Activated naive CD8-positive, alpha-beta T cell treated with anti-CD3 and anti-CD28 coated beads, Interleukin-2, amount 10 ng/mL, durations not matched to agents 7 days and 5 days (primary cell): ENCODE measurements at regions not wholly inside any gene's neighbourhood (a gene's known extent, or its start where the extent isn't known, plus 50 kb on each side); places are given as distances from the start of the nearest gene placed in this dataset.

ENCODE experiments used
- ATAC-seq: fragments of 150-1000 bp; cut with Tn5 transposase; one replicate; pipeline ENCODE4 v1.10.0; 2021; ENCODE audit warnings: low read depth, moderate library complexity
- POLR2A ChIA-PET: fragments of 350-600 bp; sonication (Branson Sonifier 250); formaldehyde crosslinking; loops from one replicate; lab custom pipeline; 2021; ENCODE audit warnings: antibody characterized with exemption; lab: Charles Lee
- DNase-seq: peaks from one replicate; pipeline ENCODE4 v3.0.0; 2021
- H3K27ac Mint-ChIP-seq: one replicate; pipeline ENCODE4 v1.8.0; 2022; ENCODE audit warnings: mild to moderate bottlenecking, mixed read lengths
- H3K27me3 Mint-ChIP-seq: one replicate; pipeline ENCODE4 v1.8.0; 2022; ENCODE audit warnings: mild to moderate bottlenecking, moderate library complexity, mixed read lengths
- H3K36me3 Mint-ChIP-seq: one replicate; pipeline ENCODE4 v1.8.0; 2021; ENCODE audit warnings: mild to moderate bottlenecking, mixed read lengths
- H3K4me1 Mint-ChIP-seq: one replicate; pipeline ENCODE4 v1.8.0; 2021; ENCODE audit warnings: mixed read lengths
- H3K4me3 Mint-ChIP-seq: one replicate; pipeline ENCODE4 v1.8.0; 2022; ENCODE audit warnings: mild to moderate bottlenecking, moderate library complexity, mixed read lengths
- H3K9me3 Mint-ChIP-seq: one replicate; pipeline ENCODE4 v1.8.0; 2021; ENCODE audit warnings: mixed read lengths

DNA sequence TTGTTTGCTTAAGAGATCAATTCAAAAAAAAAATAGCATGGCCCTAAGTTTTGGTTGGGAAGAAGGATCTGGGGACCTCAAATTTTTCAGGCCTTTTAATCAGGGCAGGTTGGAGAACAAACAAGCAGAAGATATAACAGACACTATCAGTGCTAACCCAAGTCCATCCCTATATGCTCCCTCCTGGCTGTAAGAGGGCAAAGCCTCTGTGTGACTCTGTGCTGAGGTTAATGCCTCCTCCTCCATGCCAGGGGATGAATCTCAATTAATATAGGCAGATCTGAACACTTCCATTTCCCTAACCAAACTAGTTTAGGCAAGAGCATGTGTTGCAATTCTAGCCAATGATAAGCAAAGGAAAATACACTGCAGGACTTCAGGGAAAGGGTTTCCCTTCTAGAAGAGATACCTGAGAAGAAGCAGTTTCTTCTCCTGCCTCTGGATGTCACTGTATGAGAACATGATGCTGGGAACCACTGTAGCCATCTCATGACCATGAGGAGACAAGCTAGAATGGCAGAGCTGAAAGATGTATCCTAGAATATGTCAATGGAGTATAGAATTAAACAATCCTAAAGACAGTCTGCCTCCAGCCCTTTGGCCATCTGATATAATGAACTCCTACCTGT lies 76.0 kb downstream of the CHD9NB start:
- H3K27ac Mint-ChIP-seq = no peak overlapping the region
- no peak overlapping the region for H3K4me3 Mint-ChIP-seq
- no peaks in the 10 kb centered on the region for H3K4me1 Mint-ChIP-seq
- H3K9me3 Mint-ChIP-seq = no peaks in the 10 kb centered on the region
- H3K36me3 Mint-ChIP-seq = no peaks in the 10 kb centered on the region
- DNase-seq = no peak
- POLR2A ChIA-PET = no interaction called here
- H3K27me3 Mint-ChIP-seq = peaks cover 15% of the 10 kb centered on the region
- ATAC-seq = no peak

DNA sequence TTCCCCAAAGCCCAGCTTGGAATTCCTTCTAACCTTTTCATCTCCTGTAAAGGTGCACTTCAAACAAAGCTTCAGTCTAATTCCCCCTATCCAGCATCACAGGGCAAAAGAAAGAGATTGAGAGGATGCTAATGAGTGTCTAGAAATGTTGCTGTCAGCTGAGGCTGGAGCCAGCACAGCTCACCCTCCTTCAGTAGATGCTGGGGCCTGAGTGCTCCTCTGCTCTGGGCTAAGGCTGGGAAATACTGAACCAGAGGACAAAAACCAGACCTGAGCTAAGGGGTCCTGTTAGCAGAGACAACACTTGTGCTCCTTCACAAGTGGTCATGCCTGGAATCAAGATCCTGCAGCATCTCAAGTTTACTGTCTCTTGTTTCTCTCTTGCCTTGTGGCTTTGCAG lies 85.0 kb downstream of the CHD9NB start:
- Mint-ChIP-seq H3K4me1 (no peaks in the 10 kb centered on the region), H3K36me3 (no peaks in the 10 kb centered on the region), H3K27me3 (no peaks in the 10 kb centered on the region), H3K4me3 (no peak overlapping the region), H3K27ac (no peak overlapping the region), H3K9me3 (peaks cover 2% of the 10 kb centered on the region)
- no peak for ATAC-seq
- no peak for DNase-seq
- POLR2A ChIA-PET = no interaction called here

- POLR2A ChIA-PET = no interaction called here
- no peaks in the 10 kb centered on the region for H3K36me3 Mint-ChIP-seq
- no peak for ATAC-seq
- no peak overlapping the region for H3K4me3 Mint-ChIP-seq
- H3K27me3 Mint-ChIP-seq = peaks cover 2% of the 10 kb centered on the region
- H3K9me3 Mint-ChIP-seq = no peaks in the 10 kb centered on the region
- H3K4me1 Mint-ChIP-seq = no peaks in the 10 kb centered on the region
- H3K27ac Mint-ChIP-seq = no peak overlapping the region
- DNase-seq = no peak
Observed at GRCh38 chr16:52964290-52964689, 88.4 kb downstream of the CHD9NB start.

DNA sequence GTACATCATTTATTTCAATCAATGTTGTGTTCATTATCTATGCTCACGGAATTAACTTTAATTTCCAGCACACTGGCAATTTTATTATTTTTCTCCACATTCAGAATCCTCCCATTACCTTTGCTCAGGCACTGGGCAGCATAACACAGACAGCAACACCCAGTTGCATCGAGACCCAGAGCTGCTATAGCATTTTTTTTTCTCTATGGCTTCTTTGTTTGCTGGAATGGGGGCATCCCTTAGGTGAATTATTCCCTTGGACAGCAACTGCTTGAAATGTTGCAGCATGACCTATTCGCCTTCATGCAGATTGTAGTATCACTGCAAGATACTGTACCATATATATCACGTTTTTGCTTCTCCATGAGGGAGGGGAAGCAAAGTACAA lies 88.8 kb downstream of the CHD9NB start:
- H3K36me3 Mint-ChIP-seq = no peaks in the 10 kb centered on the region
- no peaks in the 10 kb centered on the region for H3K4me1 Mint-ChIP-seq
- ATAC-seq = no peak
- H3K4me3 Mint-ChIP-seq = no peak overlapping the region
- no peak overlapping the region for H3K27ac Mint-ChIP-seq
- no peaks in the 10 kb centered on the region for H3K9me3 Mint-ChIP-seq
- POLR2A ChIA-PET = no interaction called here
- no peak for DNase-seq
- H3K27me3 Mint-ChIP-seq = peaks cover 2% of the 10 kb centered on the region

GRCh38 chr16:52963212-52963854 lies 89.4 kb downstream of the CHD9NB start:
- Mint-ChIP-seq H3K9me3 (no peaks in the 10 kb centered on the region), H3K36me3 (no peaks in the 10 kb centered on the region), H3K4me1 (no peaks in the 10 kb centered on the region), H3K27me3 (peaks cover 2% of the 10 kb centered on the region), H3K4me3 (no peak overlapping the region), H3K27ac (no peak overlapping the region)
- ATAC-seq = no peak
- POLR2A ChIA-PET = no interaction called here
- no peak for DNase-seq

DNA sequence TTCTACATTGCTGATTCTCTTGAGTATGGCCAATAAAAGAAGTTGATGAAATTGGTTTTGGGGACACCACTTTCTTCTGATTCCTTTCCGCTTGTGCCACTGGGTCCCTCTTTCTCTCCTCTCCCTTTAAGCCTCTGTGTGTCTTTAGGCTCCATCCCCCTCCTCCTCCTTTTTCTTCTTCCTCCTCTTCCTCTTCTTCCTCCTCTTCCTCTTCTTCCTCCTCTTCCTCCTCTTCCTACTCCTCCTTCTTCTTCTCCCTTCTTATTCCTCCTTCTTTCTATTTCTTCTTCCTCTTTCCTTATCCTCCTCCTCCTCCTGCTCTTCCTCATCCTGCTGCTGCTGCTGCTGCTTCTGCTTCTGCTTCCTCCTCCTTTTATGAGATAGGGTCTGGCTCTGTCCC lies 93.7 kb downstream of the CHD9NB start:
- POLR2A ChIA-PET = no interaction called here
- H3K4me1 Mint-ChIP-seq = no peaks in the 10 kb centered on the region
- H3K27ac Mint-ChIP-seq = peak overlapping the region; percentile 26
- ATAC-seq (no peak), DNase-seq (no peak)
- H3K4me3 Mint-ChIP-seq = no peak overlapping the region
- peaks cover 2% of the 10 kb centered on the region for H3K27me3 Mint-ChIP-seq
- no peaks in the 10 kb centered on the region for H3K9me3 Mint-ChIP-seq
- H3K36me3 Mint-ChIP-seq = no peaks in the 10 kb centered on the region

DNA sequence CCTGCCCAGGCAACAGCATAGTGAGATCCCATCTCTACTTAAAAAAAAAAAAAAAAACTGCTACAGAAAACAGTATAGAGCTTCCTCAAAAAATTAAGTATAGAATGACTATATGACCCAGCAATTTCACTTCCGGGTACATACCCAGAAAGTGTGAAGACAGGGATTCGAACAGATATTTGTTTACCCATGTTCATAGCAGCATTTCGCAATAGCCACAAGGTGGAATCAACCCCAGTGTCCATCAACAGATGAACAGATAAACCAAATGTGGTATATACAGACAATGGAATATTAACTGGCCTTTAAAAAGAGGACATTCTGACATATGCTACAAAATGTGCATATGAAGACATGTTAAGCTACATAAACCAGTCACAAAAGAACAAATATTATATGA lies 95.5 kb downstream of the CHD9NB start:
- Mint-ChIP-seq H3K4me3 (no peak overlapping the region), H3K27me3 (no peaks in the 10 kb centered on the region), H3K36me3 (no peaks in the 10 kb centered on the region), H3K4me1 (no peaks in the 10 kb centered on the region), H3K27ac (no peak overlapping the region), H3K9me3 (no peaks in the 10 kb centered on the region)
- DNase-seq (no peak), ATAC-seq (no peak)
- POLR2A ChIA-PET = no interaction called here

GRCh38 chr16:52956044-52956443 lies 96.7 kb downstream of the CHD9NB start:
- H3K27me3 Mint-ChIP-seq = no peaks in the 10 kb centered on the region
- POLR2A ChIA-PET = no interaction called here
- no peak for ATAC-seq
- no peaks in the 10 kb centered on the region for H3K36me3 Mint-ChIP-seq
- DNase-seq = no peak
- no peaks in the 10 kb centered on the region for H3K9me3 Mint-ChIP-seq
- H3K4me3 Mint-ChIP-seq = no peak overlapping the region
- no peak overlapping the region for H3K27ac Mint-ChIP-seq
- no peaks in the 10 kb centered on the region for H3K4me1 Mint-ChIP-seq

- POLR2A ChIA-PET = no interaction called here
- Mint-ChIP-seq H3K4me1 (no peaks in the 10 kb centered on the region), H3K9me3 (no peaks in the 10 kb centered on the region), H3K27me3 (no peaks in the 10 kb centered on the region), H3K36me3 (no peaks in the 10 kb centered on the region), H3K27ac (no peak overlapping the region), H3K4me3 (no peak overlapping the region)
- ATAC-seq = no peak
- no peak for DNase-seq
Observed at GRCh38 chr16:52953215-52953614, 99.5 kb downstream of the CHD9NB start.

DNA sequence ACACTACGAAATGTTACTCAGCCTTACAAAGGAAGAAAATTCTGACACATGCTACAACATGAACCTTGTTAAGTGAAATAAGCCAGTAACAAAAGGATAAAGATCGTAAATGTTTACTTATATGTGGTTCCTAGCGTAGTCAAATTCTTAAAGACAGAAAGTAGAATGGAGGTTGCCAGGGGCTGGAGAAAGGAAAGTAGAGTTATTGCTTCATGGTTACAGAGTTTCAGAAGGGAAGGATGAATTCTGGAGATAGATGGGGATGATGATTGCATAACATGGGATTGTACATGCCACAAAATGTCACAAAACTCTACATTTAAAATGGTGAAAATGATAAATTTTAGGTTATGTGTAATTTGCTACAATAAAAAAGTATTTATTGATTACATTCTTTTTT lies 103.8 kb downstream of the CHD9NB start:
- no peak for DNase-seq

DNA sequence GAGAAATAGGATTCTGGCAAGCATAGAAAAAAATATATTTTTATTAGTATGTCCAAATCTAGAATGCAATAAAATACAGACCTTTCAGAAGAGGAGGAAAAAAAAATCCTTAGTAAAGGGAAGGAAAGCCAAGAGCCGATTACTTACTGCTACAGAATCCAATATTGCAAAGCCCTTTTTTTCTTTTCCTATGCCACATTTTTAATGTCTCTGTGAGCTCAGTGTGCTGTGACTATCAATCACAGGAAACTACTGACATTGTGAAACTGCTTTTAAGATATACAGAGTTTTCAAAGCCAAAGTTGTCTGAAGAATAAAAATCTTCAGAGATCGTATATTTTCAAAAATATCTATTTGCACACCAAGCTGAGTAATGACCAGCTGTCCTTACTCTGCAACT lies 120.4 kb downstream of the CHD9NB start:
- no peaks in the 10 kb centered on the region for H3K36me3 Mint-ChIP-seq
- no peaks in the 10 kb centered on the region for H3K4me1 Mint-ChIP-seq
- H3K27me3 Mint-ChIP-seq = no peaks in the 10 kb centered on the region
- DNase-seq (no peak), ATAC-seq (no peak)
- H3K9me3 Mint-ChIP-seq = peaks cover 3% of the 10 kb centered on the region
- no peak overlapping the region for H3K4me3 Mint-ChIP-seq
- POLR2A ChIA-PET = no interaction called here
- no peak overlapping the region for H3K27ac Mint-ChIP-seq

More for the DNA sequence above, 103.8 kb downstream of the CHD9NB start:
- ATAC-seq = no peak
- no peak overlapping the region for H3K4me3 Mint-ChIP-seq
- no peak overlapping the region for H3K27ac Mint-ChIP-seq
- no peaks in the 10 kb centered on the region for H3K4me1 Mint-ChIP-seq
- no peaks in the 10 kb centered on the region for H3K36me3 Mint-ChIP-seq
- H3K27me3 Mint-ChIP-seq = peaks cover under 1% of the 10 kb centered on the region
- POLR2A ChIA-PET = no interaction called here
- peaks cover under 1% of the 10 kb centered on the region for H3K9me3 Mint-ChIP-seq

DNA sequence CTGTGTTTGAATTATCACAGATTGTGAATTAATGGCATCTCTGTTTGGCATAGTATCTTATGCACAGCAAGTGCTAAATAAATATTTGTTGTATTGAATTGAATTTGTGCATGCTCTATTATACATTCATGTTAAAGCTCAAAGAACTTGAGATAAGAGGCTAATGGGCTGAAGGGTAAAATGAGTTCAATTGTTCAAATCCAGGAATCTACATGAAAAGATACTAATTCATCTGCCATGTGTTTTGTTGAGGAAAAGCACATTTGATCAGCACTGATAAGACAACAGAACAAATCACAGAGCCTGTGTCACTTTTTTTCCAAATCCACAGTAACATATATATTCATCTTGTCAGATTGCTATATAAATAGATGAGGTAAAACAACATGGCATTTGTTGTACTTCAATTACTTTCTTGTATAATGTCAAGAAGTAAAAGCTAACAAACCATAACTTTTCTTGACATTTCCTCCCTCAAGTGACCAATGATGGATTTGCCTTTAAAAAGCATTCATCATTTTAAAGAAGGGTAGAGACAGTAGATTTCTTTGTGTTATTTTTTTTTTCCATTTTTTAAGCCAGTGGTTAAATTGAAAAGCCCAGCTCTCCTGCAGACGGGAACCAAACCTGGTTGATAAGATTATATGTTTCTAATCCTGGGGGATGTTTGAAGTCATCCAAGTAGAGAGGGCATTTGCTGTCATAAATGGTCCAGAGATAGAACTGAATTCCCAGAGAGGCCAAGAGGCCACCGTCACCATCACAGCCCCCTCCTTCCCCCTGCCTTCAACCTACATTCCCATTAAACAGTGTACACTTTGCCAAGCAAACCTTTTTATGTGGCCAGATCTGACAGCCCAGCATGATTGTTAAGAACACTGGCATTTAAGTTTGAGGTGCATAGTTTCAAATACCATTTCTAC lies 123.0 kb downstream of the CHD9NB start:
- no peak overlapping the region for H3K27ac Mint-ChIP-seq
- no peaks in the 10 kb centered on the region for H3K36me3 Mint-ChIP-seq
- ATAC-seq (no peak), DNase-seq (no peak)
- POLR2A ChIA-PET = no interaction called here
- no peak overlapping the region for H3K4me3 Mint-ChIP-seq
- H3K9me3 Mint-ChIP-seq = peaks cover 3% of the 10 kb centered on the region
- H3K27me3 Mint-ChIP-seq = no peaks in the 10 kb centered on the region
- no peaks in the 10 kb centered on the region for H3K4me1 Mint-ChIP-seq

DNA sequence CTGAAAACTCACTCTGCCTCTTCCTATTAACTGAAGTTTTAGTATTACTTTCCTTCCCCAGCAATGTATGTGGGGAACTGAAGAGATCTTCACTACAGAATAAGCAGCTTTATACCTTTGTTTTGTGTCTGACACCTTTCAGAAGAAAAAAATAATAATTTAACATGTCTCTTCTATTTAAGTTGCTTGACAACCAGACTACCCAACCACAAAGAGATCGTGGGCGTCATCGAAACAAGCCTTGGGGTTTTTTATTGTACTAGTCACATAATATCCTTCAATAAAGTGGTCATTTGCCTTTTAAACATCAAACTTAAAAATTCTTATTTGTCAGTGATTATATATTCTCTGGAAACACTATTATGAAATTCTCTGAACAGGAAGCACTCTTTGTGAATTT lies 123.7 kb downstream of the CHD9NB start:
- Mint-ChIP-seq H3K4me1 (no peaks in the 10 kb centered on the region), H3K9me3 (peaks cover 3% of the 10 kb centered on the region), H3K27ac (no peak overlapping the region), H3K27me3 (no peaks in the 10 kb centered on the region), H3K4me3 (no peak overlapping the region), H3K36me3 (no peaks in the 10 kb centered on the region)
- ATAC-seq = no peak
- POLR2A ChIA-PET = no interaction called here
- DNase-seq = no peak

GRCh38 chr16:52925143-52925542 lies 127.6 kb downstream of the CHD9NB start:
- H3K4me3 Mint-ChIP-seq = no peak overlapping the region
- no peaks in the 10 kb centered on the region for H3K4me1 Mint-ChIP-seq
- POLR2A ChIA-PET = no interaction called here
- peaks cover 3% of the 10 kb centered on the region for H3K27me3 Mint-ChIP-seq
- no peaks in the 10 kb centered on the region for H3K36me3 Mint-ChIP-seq
- H3K9me3 Mint-ChIP-seq = no peaks in the 10 kb centered on the region
- DNase-seq (no peak), ATAC-seq (no peak)
- H3K27ac Mint-ChIP-seq = no peak overlapping the region
